Upper lobe of left lung (tissue), 6 donors: ENCODE measurements at regions not wholly inside any gene's neighbourhood (a gene's known extent, or its start where the extent isn't known, plus 50 kb on each side); places are given as distances from the start of the nearest gene placed in this dataset.

Source experiments
- ATAC-seq, 2 donors: fragments of 200-7000 bp; cut with Tn5 transposase; one replicate each; pipeline ENCODE4 v1.9.1; 2022; ENCODE audit warnings: mild to moderate bottlenecking in 2 of 2, moderate library complexity in 2 of 2; ENCODE audit not compliant: low FRiP score in 2 of 2
- DNase-seq, 2 donors: peaks; one replicate each; pipeline ENCODE4 v3.0.0-alpha.2; 2019 to 2020
- H3K27ac ChIP-seq, 4 donors: fragments of 200-600 bp; sonication (generic); one replicate each; pipeline ENCODE4 v1.5.1; 2016 to 2019
- H3K27me3 ChIP-seq, 4 donors: fragments of 200-600 bp; sonication (generic); one replicate each; pipeline ENCODE4 v1.5.1; 2017 to 2019
- H3K36me3 ChIP-seq, 4 donors: fragments of 200-600 bp; sonication (generic); one replicate each; pipeline ENCODE4 v1.5.1; 2016 to 2019
- H3K4me1 ChIP-seq, 4 donors: fragments of 200-600 bp; sonication (generic); one replicate each; pipeline ENCODE4 v1.5.1; 2018 to 2019
- H3K4me3 ChIP-seq, 4 donors: fragments of 200-600 bp; sonication (generic); one replicate each; pipeline ENCODE4 v1.5.1; 2017 to 2019; ENCODE audit warnings: mild to moderate bottlenecking in 2 of 4, moderate library complexity in 1 of 4
- H3K9me3 ChIP-seq, 4 donors: fragments of 200-600 bp; sonication (generic); one replicate each; pipeline ENCODE4 v1.5.1; 2018 to 2019
- CTCF ChIP-seq, 6 experiments: fragments of 450-650 bp in 4 of 6; fragments of 200-600 bp in 2 of 6; sonication (generic) in 2 of 6; IDR thresholded peaks; one replicate each; pipeline ENCODE4 v1.5.1; 2016 to 2019; ENCODE audit warnings: antibody characterized with exemption in 6 of 6
- EP300 ChIP-seq, 4 donors: sonication (generic); formaldehyde crosslinking; IDR thresholded peaks; one replicate each; pipeline ENCODE4 v1.5.1; 2017; ENCODE audit warnings: antibody characterized with exemption in 4 of 4, control low read depth in 2 of 4
- POLR2A ChIP-seq, 4 donors: fragments of 450-650 bp; IDR thresholded peaks; one replicate each; pipeline ENCODE4 v1.5.1; 2016 to 2017; ENCODE audit warnings: antibody characterized with exemption in 4 of 4, mild to moderate bottlenecking in 2 of 4
- POLR2AphosphoS5 ChIP-seq, 2 donors: sonication (generic); formaldehyde crosslinking; IDR thresholded peaks; one replicate each; pipeline ENCODE4 v1.5.1; 2017; ENCODE audit warnings: antibody characterized with exemption in 2 of 2
- WGBS, 2 donors: methylation state at CpG; one replicate each; pipeline ENCODE4 v1.1.5; 2017 to 2018; 5-methylcytosine and 5-hydroxymethylcytosine counted together
- donor health status: DM: no; HTN: no; CAD: no; lungs with moderate emphysema.
- donor health status: DM: no; HTN: yes; CAD: no; lungs with severe emphysema.

GRCh38 chr2:67724261-67724660 is 327.1 kb downstream of the ETAA1 start:
- ATAC-seq: no peak
- H3K27ac ChIP-seq: no peak overlapping the region
- H3K36me3 ChIP-seq: no peaks in the 10 kb centered on the region
- TF ChIP-seq CTCF (IDR thresholded peaks at IDR 0.05) (no peak), EP300 (IDR thresholded peaks at IDR 0.05) (no peak)
- no peak for DNase-seq
- H3K4me1 ChIP-seq: no peaks in the 10 kb centered on the region
- H3K9me3 ChIP-seq: peaks cover 0 to 6% (median 0%) of the 10 kb centered on the region in 4 donors
- no peaks in the 10 kb centered on the region for H3K27me3 ChIP-seq
- no peak overlapping the region for H3K4me3 ChIP-seq
- 89 to 97% methylated on average over 2 of the region's 2 CpGs for WGBS, 2 donors

GRCh38 chr2:67725731-67726130 is 328.6 kb downstream of the ETAA1 start:
- Histone ChIP-seq H3K27me3 (no peaks in the 10 kb centered on the region), H3K9me3 (peaks cover 0 to 5% (median 0%) of the 10 kb centered on the region in 4 donors), H3K36me3 (no peaks in the 10 kb centered on the region), H3K27ac (no peak overlapping the region), H3K4me1 (no peaks in the 10 kb centered on the region), H3K4me3 (no peak overlapping the region)
- ATAC-seq: no peak
- DNase-seq: no peak
- WGBS, 2 donors: 71 to 72% methylated on average over 1 of the region's 1 CpG
- TF ChIP-seq POLR2A (IDR thresholded peaks at IDR 0.05): no peak
- TF ChIP-seq EP300 (IDR thresholded peaks at IDR 0.05): no peak
- TF ChIP-seq POLR2AphosphoS5 (IDR thresholded peaks at IDR 0.05): no peak
- no peak for TF ChIP-seq CTCF (IDR thresholded peaks at IDR 0.05)

- Histone ChIP-seq H3K4me3 (no peak overlapping the region), H3K27me3 (no peaks in the 10 kb centered on the region), H3K4me1 (no peaks in the 10 kb centered on the region), H3K36me3 (no peaks in the 10 kb centered on the region), H3K27ac (no peak overlapping the region), H3K9me3 (no peaks in the 10 kb centered on the region)
- TF ChIP-seq CTCF (IDR thresholded peaks at IDR 0.05) (no peak), POLR2AphosphoS5 (IDR thresholded peaks at IDR 0.05) (no peak), EP300 (IDR thresholded peaks at IDR 0.05) (no peak), POLR2A (IDR thresholded peaks at IDR 0.05) (no peak)
- no peak for DNase-seq
- WGBS, 2 donors: 73 to 82% methylated on average over 4 of the region's 4 CpGs
- no peak for ATAC-seq
Observed at GRCh38 chr2:67726416-67726815, 329.3 kb downstream of the ETAA1 start.

- H3K4me3 ChIP-seq: no peak overlapping the region
- 81 to 85% methylated on average over 9 of the region's 9 CpGs for WGBS, 2 donors
- H3K4me1 ChIP-seq: no peaks in the 10 kb centered on the region
- H3K9me3 ChIP-seq: no peaks in the 10 kb centered on the region
- H3K27ac ChIP-seq: no peak overlapping the region
- no peaks in the 10 kb centered on the region for H3K27me3 ChIP-seq
- DNase-seq (no peak), ATAC-seq (no peak)
- H3K36me3 ChIP-seq: no peaks in the 10 kb centered on the region
- TF ChIP-seq POLR2A (IDR thresholded peaks at IDR 0.05) (no peak), EP300 (IDR thresholded peaks at IDR 0.05) (no peak), POLR2AphosphoS5 (IDR thresholded peaks at IDR 0.05) (no peak), CTCF (IDR thresholded peaks at IDR 0.05) (no peak)
Observed at GRCh38 chr2:67727131-67727530, 330.0 kb downstream of the ETAA1 start.

- Histone ChIP-seq H3K36me3 (no peaks in the 10 kb centered on the region), H3K9me3 (no peaks in the 10 kb centered on the region), H3K27ac (no peak overlapping the region), H3K4me1 (no peaks in the 10 kb centered on the region), H3K4me3 (no peak overlapping the region), H3K27me3 (no peaks in the 10 kb centered on the region)
- DNase-seq: no peak
- WGBS, 2 donors: 59 to 76% methylated on average over 4 of the region's 4 CpGs
- no peak for TF ChIP-seq POLR2A (IDR thresholded peaks at IDR 0.05)
- no peak for TF ChIP-seq EP300 (IDR thresholded peaks at IDR 0.05)
- no peak for TF ChIP-seq CTCF (IDR thresholded peaks at IDR 0.05)
- TF ChIP-seq POLR2AphosphoS5 (IDR thresholded peaks at IDR 0.05): no peak
- ATAC-seq: no peak
Observed at GRCh38 chr2:67727623-67728022, 330.5 kb downstream of the ETAA1 start.
